ENCODE measurements at regions not wholly inside any gene's neighbourhood (a gene's known extent, or its start where the extent isn't known, plus 50 kb on each side); places are given as distances from the start of the nearest gene placed in this dataset.

- Histone ChIP-seq H4K20me1 (ENCODE audit: insufficient read depth, low read length) (no peaks in the 10 kb centered on the region), H3K9ac (ENCODE audit: low read depth, low read length) (no peak overlapping the region), H2AFZ (replicated peaks; ENCODE audit: low read length, poor library complexity) (no peak overlapping the region), H4K91ac (ENCODE audit: insufficient read depth, low read depth, low read length) (no peak overlapping the region), H3K27ac (ENCODE audit: insufficient read depth, low read length) (no peak overlapping the region), H3K36me3 (ENCODE audit: control insufficient read depth, insufficient read depth, low read length) (no peaks in the 10 kb centered on the region), H3K18ac (ENCODE audit: low read depth, low read length) (no peak overlapping the region), H4K5ac (ENCODE audit: low read depth, low read length) (no peak overlapping the region), H3K4me3 (ENCODE audit: insufficient read depth, low read depth, low read length) (no peak overlapping the region), H3K14ac (replicated peaks; ENCODE audit: low read depth, low read length) (no peak overlapping the region), H3K23ac (ENCODE audit: low read depth, low read length) (no peak overlapping the region), H3K27me3 (ENCODE audit: control insufficient read depth, insufficient read depth, low read length) (no peaks in the 10 kb centered on the region), H2AK9ac (replicated peaks; ENCODE audit: low read depth, low read length, poor library complexity) (no peak overlapping the region), H2BK20ac (ENCODE audit: low read depth, low read length) (no peak overlapping the region), H3K56ac (ENCODE audit: extremely low read depth, insufficient read depth, low read length) (no peak overlapping the region), H3K9me1 (ENCODE audit: insufficient read depth, low read length) (no peaks in the 10 kb centered on the region), H3K4me2 (ENCODE audit: low read depth, low read length) (no peak overlapping the region), H2AK5ac (ENCODE audit: low read depth, low read length) (no peak overlapping the region), H3K4ac (ENCODE audit: low read depth, low read length) (no peak overlapping the region), H2BK5ac (ENCODE audit: low read depth, low read length, poor library complexity, severe bottlenecking) (no peak overlapping the region), H4K8ac (ENCODE audit: low read depth in 2 of 2, low read length in 2 of 2) (no peak overlapping the region), H2BK15ac (ENCODE audit: low read depth, low read length) (no peak overlapping the region), H3K9me3 (ENCODE audit: control insufficient read depth, insufficient read depth, low read length) (no peaks in the 10 kb centered on the region), H3K79me1 (ENCODE audit: low read depth in 1 of 2, low read length in 2 of 2) (no peaks in the 10 kb centered on the region), H2BK120ac (ENCODE audit: low read depth, low read length) (no peak overlapping the region), H3K4me1 (ENCODE audit: control insufficient read depth, insufficient read depth, low read length) (no peaks in the 10 kb centered on the region)
- POLR2A ChIA-PET (ENCODE audit: unreplicated experiment): no interaction called here
- ATAC-seq (ENCODE audit: low read depth) (no peak), DNase-seq (no peak)
- BruUV-seq (replicated peaks): no TSS peak
- TF ChIP-seq FOS (IDR thresholded peaks at IDR 0.05; ENCODE audit: low read depth, low read length) (no peak), CEBPB (IDR thresholded peaks at IDR 0.05; ENCODE audit: low read depth, low read length) (no peak), SMC3 (IDR thresholded peaks at IDR 0.05; ENCODE audit: low read depth, low read length) (no peak), RAD21 (IDR thresholded peaks at IDR 0.05; ENCODE audit: low read length) (no peak), USF2 (IDR thresholded peaks at IDR 0.05; ENCODE audit: low read depth, low read length) (no peak), MAZ (IDR thresholded peaks at IDR 0.05; ENCODE audit: borderline replicate concordance, low read depth, low read length) (no peak), RCOR1 (IDR thresholded peaks at IDR 0.05; ENCODE audit: insufficient replicate concordance, low read length) (no peak), BHLHE40 (IDR thresholded peaks at IDR 0.05; ENCODE audit: low read depth, low read length) (no peak), POLR2A (IDR thresholded peaks at IDR 0.05; ENCODE audit: low read depth, low read length) (no peak)
- TF ChIP-seq, protein P1, sequence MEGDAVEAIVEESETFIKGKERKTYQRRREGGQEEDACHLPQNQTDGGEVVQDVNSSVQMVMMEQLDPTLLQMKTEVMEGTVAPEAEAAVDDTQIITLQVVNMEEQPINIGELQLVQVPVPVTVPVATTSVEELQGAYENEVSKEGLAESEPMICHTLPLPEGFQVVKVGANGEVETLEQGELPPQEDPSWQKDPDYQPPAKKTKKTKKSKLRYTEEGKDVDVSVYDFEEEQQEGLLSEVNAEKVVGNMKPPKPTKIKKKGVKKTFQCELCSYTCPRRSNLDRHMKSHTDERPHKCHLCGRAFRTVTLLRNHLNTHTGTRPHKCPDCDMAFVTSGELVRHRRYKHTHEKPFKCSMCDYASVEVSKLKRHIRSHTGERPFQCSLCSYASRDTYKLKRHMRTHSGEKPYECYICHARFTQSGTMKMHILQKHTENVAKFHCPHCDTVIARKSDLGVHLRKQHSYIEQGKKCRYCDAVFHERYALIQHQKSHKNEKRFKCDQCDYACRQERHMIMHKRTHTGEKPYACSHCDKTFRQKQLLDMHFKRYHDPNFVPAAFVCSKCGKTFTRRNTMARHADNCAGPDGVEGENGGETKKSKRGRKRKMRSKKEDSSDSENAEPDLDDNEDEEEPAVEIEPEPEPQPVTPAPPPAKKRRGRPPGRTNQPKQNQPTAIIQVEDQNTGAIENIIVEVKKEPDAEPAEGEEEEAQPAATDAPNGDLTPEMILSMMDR (conservative IDR thresholded peaks at IDR 0.05; ENCODE audit: low read depth, low read length): no peak
- dilution Hi-C loops (cut with HindIII; ENCODE audit: low sequenced_read_pairs, unreplicated experiment): no loop called here
- CTCF ChIA-PET: no interaction called here
- in situ Hi-C loops (cut with MboI; ENCODE audit: low sequenced_read_pairs): no loop called here
- intact Hi-C loops (cut with micrococcal nuclease): no loop called here
- WGBS, 2 experiments (ENCODE audit: extremely low coverage in 2 of 2, insufficient read length in 1 of 2): no CpG with 5 or more reads among the region's 1 CpG
Measured at GRCh38 chr1:61518670-61519400, 206.1 kb downstream of the TM2D1 start.
